OCI-LY3 (cell line): ENCODE measurements at regions not wholly inside any gene's neighbourhood (a gene's known extent, or its start where the extent isn't known, plus 50 kb on each side); places are given as distances from the start of the nearest gene placed in this dataset.

Source experiments
- EZH2phosphoT487 ChIP-seq: fragments of 200-600 bp; shearing (Covaris generic); IDR thresholded peaks from 2 replicates; pipeline ENCODE4 v1.6.1; 2018; ENCODE audit warnings: antibody characterized with exemption, mixed run types, low read depth
- TF ChIP-seq, protein P1 (sequence below): fragments of 200-600, 300-600 bp; sonication (generic); IDR thresholded peaks from 2 replicates; pipeline ENCODE4 v1.5.1; 2014; ENCODE audit warnings: antibody characterized with exemption, low read length, low read depth

DNA sequence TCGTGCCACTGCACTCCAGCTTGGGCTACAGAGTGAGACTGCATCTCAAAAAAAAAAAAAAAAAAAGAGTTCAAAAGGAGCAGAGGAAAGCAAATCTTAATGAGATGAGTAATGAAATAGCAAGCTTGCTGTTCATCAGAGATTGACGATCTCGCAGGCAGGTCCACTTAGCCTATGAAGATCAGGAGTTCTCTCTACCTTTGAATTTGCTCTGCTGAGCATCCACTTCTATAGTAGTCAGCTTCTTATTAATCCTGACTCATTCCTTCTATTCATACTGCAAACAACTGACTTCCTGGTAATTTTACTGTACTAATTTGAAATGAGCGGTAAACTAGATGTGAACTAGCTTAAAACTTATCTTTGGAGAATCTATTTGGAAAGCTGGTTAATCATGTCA is 1014.6 kb downstream of the GATA3 start:
- TF ChIP-seq, protein P1, sequence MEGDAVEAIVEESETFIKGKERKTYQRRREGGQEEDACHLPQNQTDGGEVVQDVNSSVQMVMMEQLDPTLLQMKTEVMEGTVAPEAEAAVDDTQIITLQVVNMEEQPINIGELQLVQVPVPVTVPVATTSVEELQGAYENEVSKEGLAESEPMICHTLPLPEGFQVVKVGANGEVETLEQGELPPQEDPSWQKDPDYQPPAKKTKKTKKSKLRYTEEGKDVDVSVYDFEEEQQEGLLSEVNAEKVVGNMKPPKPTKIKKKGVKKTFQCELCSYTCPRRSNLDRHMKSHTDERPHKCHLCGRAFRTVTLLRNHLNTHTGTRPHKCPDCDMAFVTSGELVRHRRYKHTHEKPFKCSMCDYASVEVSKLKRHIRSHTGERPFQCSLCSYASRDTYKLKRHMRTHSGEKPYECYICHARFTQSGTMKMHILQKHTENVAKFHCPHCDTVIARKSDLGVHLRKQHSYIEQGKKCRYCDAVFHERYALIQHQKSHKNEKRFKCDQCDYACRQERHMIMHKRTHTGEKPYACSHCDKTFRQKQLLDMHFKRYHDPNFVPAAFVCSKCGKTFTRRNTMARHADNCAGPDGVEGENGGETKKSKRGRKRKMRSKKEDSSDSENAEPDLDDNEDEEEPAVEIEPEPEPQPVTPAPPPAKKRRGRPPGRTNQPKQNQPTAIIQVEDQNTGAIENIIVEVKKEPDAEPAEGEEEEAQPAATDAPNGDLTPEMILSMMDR = no peak
- no peak for TF ChIP-seq EZH2phosphoT487
